Stimulated activated naive CD8-positive, alpha-beta T cell treated with anti-CD3 and anti-CD28 coated beads, Interleukin-15, amount 100 ng/mL, for 72 hours (primary cell): ENCODE measurements at regions not wholly inside any gene's neighbourhood (a gene's known extent, or its start where the extent isn't known, plus 50 kb on each side); places are given as distances from the start of the nearest gene placed in this dataset.

Source experiments
- ATAC-seq: fragments of 150-1000 bp; cut with Tn5 transposase; 2 replicates; pipeline ENCODE4 v1.10.0; 2021; ENCODE audit warnings: mild to moderate bottlenecking, moderate library complexity
- DNase-seq, 2 donors: peaks; one replicate each; pipeline ENCODE4 v3.0.0; 2021 to 2022
- H3K27ac Mint-ChIP-seq, 2 donors: one replicate each; pipeline ENCODE4 v1.8.0; 2022; ENCODE audit warnings: mild to moderate bottlenecking in 2 of 2, mixed read lengths in 2 of 2, moderate library complexity in 2 of 2
- H3K27me3 Mint-ChIP-seq: one replicate; pipeline ENCODE4 v1.8.0; 2022; ENCODE audit warnings: mixed read lengths
- H3K4me1 Mint-ChIP-seq: one replicate; pipeline ENCODE4 v1.8.0; 2022; ENCODE audit warnings: mild to moderate bottlenecking, mixed read lengths
- H3K4me3 Mint-ChIP-seq, 2 donors: one replicate each; pipeline ENCODE4 v1.8.0; 2022; ENCODE audit warnings: mild to moderate bottlenecking in 2 of 2, mixed read lengths in 2 of 2, moderate library complexity in 1 of 2
- H3K9me3 Mint-ChIP-seq, 2 donors: one replicate each; pipeline ENCODE4 v1.8.0; 2022; ENCODE audit warnings: mixed read lengths in 2 of 2

- peaks cover 5 to 14% of the 10 kb centered on the region in 2 donors for H3K9me3 Mint-ChIP-seq
These were observed 302.9 kb upstream of the XYLT1 start for GRCh38 chr16:17773698-17774101.

GRCh38 chr16:17770104-17770503 lies 299.3 kb upstream of the XYLT1 start:
- Mint-ChIP-seq H3K4me3 (no peak overlapping the region), H3K4me1 (no peaks in the 10 kb centered on the region), H3K9me3 (peaks cover 5 to 14% of the 10 kb centered on the region in 2 donors), H3K27me3 (peaks cover 9% of the 10 kb centered on the region), H3K27ac (no peak overlapping the region)
- no peak for ATAC-seq
- no peak for DNase-seq

More at GRCh38 chr16:17773698-17774101, 302.9 kb upstream of the XYLT1 start:
- ATAC-seq (no peak), DNase-seq (no peak)
- no peak overlapping the region for H3K4me3 Mint-ChIP-seq
- no peak overlapping the region for H3K27ac Mint-ChIP-seq
- no peaks in the 10 kb centered on the region for H3K4me1 Mint-ChIP-seq
- peaks cover 17% of the 10 kb centered on the region for H3K27me3 Mint-ChIP-seq

- DNase-seq, result no peak
- Mint-ChIP-seq H3K4me1 (no peaks in the 10 kb centered on the region), H3K9me3 (peaks cover 5 to 14% of the 10 kb centered on the region in 2 donors), H3K27me3 (peaks cover 10% of the 10 kb centered on the region), H3K4me3 (no peak overlapping the region), H3K27ac (no peak overlapping the region)
- ATAC-seq, result no peak
These were observed 298.3 kb upstream of the XYLT1 start for GRCh38 chr16:17769065-17769464.

- Mint-ChIP-seq H3K4me1 (no peaks in the 10 kb centered on the region), H3K4me3 (no peak overlapping the region), H3K9me3 (peaks cover 5 to 14% of the 10 kb centered on the region in 2 donors), H3K27me3 (peaks cover 10% of the 10 kb centered on the region), H3K27ac (no peak overlapping the region)
- DNase-seq, result no peak
- ATAC-seq, result no peak
These were observed 297.5 kb upstream of the XYLT1 start for GRCh38 chr16:17768257-17768656.

- Mint-ChIP-seq H3K4me1 (no peaks in the 10 kb centered on the region), H3K9me3 (peaks cover 5 to 14% of the 10 kb centered on the region in 2 donors), H3K27ac (no peak overlapping the region), H3K27me3 (peaks cover 21% of the 10 kb centered on the region), H3K4me3 (no peak overlapping the region)
- DNase-seq, result no peak
- no peak for ATAC-seq
These were observed 295.3 kb upstream of the XYLT1 start for GRCh38 chr16:17766012-17766411.

GRCh38 chr16:17759451-17760390 lies 289.0 kb upstream of the XYLT1 start:
- Mint-ChIP-seq H3K4me1 (no peaks in the 10 kb centered on the region), H3K27me3 (peaks cover 36% of the 10 kb centered on the region), H3K27ac (no peak overlapping the region), H3K9me3 (peaks cover 0 to 5% of the 10 kb centered on the region in 2 donors), H3K4me3 (no peak overlapping the region)
- no peak for ATAC-seq
- DNase-seq, result no peak

- H3K4me3 Mint-ChIP-seq, result no peak overlapping the region
- no peaks in the 10 kb centered on the region for H3K4me1 Mint-ChIP-seq
- DNase-seq (no peak), ATAC-seq (no peak)
- peaks cover 33% of the 10 kb centered on the region for H3K27me3 Mint-ChIP-seq
- H3K9me3 Mint-ChIP-seq, result peaks cover 0 to 10% of the 10 kb centered on the region in 2 donors
- H3K27ac Mint-ChIP-seq, result no peak overlapping the region
These were observed 287.0 kb upstream of the XYLT1 start for GRCh38 chr16:17757808-17758207.

- no peak overlapping the region for H3K4me3 Mint-ChIP-seq
These were observed 284.4 kb upstream of the XYLT1 start for GRCh38 chr16:17755158-17755557.

GRCh38 chr16:17753434-17753833 lies 282.7 kb upstream of the XYLT1 start:
- no peak for ATAC-seq
- Mint-ChIP-seq H3K4me1 (no peaks in the 10 kb centered on the region), H3K9me3 (peaks cover 0 to 17% of the 10 kb centered on the region in 2 donors), H3K27me3 (peaks cover 19% of the 10 kb centered on the region), H3K27ac (no peak overlapping the region), H3K4me3 (no peak overlapping the region)
- no peak for DNase-seq

More at GRCh38 chr16:17755158-17755557, 284.4 kb upstream of the XYLT1 start:
- H3K4me1 Mint-ChIP-seq, result no peaks in the 10 kb centered on the region
- DNase-seq, result no peak
- H3K27me3 Mint-ChIP-seq, result peaks cover 19% of the 10 kb centered on the region
- no peak for ATAC-seq
- no peak overlapping the region for H3K27ac Mint-ChIP-seq
- H3K9me3 Mint-ChIP-seq, result peaks cover 0 to 10% of the 10 kb centered on the region in 2 donors

- no peak overlapping the region for H3K27ac Mint-ChIP-seq
- H3K4me3 Mint-ChIP-seq, result no peak overlapping the region
- no peaks in the 10 kb centered on the region for H3K4me1 Mint-ChIP-seq
- no peak for DNase-seq
- peaks cover 0 to 12% of the 10 kb centered on the region in 2 donors for H3K9me3 Mint-ChIP-seq
- no peak for ATAC-seq
- H3K27me3 Mint-ChIP-seq, result peaks cover 29% of the 10 kb centered on the region
These were observed 278.9 kb upstream of the XYLT1 start for GRCh38 chr16:17749706-17750105.

GRCh38 chr16:17748044-17748719 lies 277.4 kb upstream of the XYLT1 start:
- H3K4me3 Mint-ChIP-seq, result no peak overlapping the region
- no peak for ATAC-seq

GRCh38 chr16:17747081-17747756 lies 276.5 kb upstream of the XYLT1 start:
- Mint-ChIP-seq H3K4me3 (no peak overlapping the region), H3K4me1 (no peaks in the 10 kb centered on the region), H3K27ac (no peak overlapping the region), H3K27me3 (peaks cover 18% of the 10 kb centered on the region), H3K9me3 (peaks cover 0 to 7% of the 10 kb centered on the region in 2 donors)
- ATAC-seq (no peak), DNase-seq (no peak)

More at GRCh38 chr16:17748044-17748719, 277.4 kb upstream of the XYLT1 start:
- Mint-ChIP-seq H3K27me3 (peaks cover 26% of the 10 kb centered on the region), H3K4me1 (no peaks in the 10 kb centered on the region), H3K27ac (no peak overlapping the region), H3K9me3 (peaks cover 0 to 7% of the 10 kb centered on the region in 2 donors)
- DNase-seq, result no peak

- no peak for ATAC-seq
- DNase-seq, result no peak
- H3K27me3 Mint-ChIP-seq, result peaks cover 19% of the 10 kb centered on the region
- H3K4me1 Mint-ChIP-seq, result no peaks in the 10 kb centered on the region
- no peak overlapping the region for H3K27ac Mint-ChIP-seq
- H3K4me3 Mint-ChIP-seq, result no peak overlapping the region
- peaks cover 0 to 6% of the 10 kb centered on the region in 2 donors for H3K9me3 Mint-ChIP-seq
These were observed 274.3 kb upstream of the XYLT1 start for GRCh38 chr16:17744921-17745572.

GRCh38 chr16:17743578-17743977 lies 272.8 kb upstream of the XYLT1 start:
- H3K27me3 Mint-ChIP-seq, result peaks cover 27% of the 10 kb centered on the region
- H3K27ac Mint-ChIP-seq, result no peak overlapping the region
- H3K4me1 Mint-ChIP-seq, result no peaks in the 10 kb centered on the region
- no peak for ATAC-seq
- no peak overlapping the region for H3K4me3 Mint-ChIP-seq
- DNase-seq, result no peak
- no peaks in the 10 kb centered on the region for H3K9me3 Mint-ChIP-seq

- DNase-seq (no peak), ATAC-seq (no peak)
- no peak overlapping the region for H3K4me3 Mint-ChIP-seq
- H3K9me3 Mint-ChIP-seq, result no peaks in the 10 kb centered on the region
- no peaks in the 10 kb centered on the region for H3K4me1 Mint-ChIP-seq
- peaks cover 27% of the 10 kb centered on the region for H3K27me3 Mint-ChIP-seq
- H3K27ac Mint-ChIP-seq, result no peak overlapping the region
These were observed 272.4 kb upstream of the XYLT1 start for GRCh38 chr16:17743158-17743557.
